GM12872 (cell line): ENCODE measurements at regions not wholly inside any gene's neighbourhood (a gene's known extent, or its start where the extent isn't known, plus 50 kb on each side); places are given as distances from the start of the nearest gene placed in this dataset.

Experiments used
- CTCF ChIP-seq: IDR thresholded peaks from 3 replicates; pipeline ENCODE4 v1.5.1; 2011; ENCODE audit warnings: low read depth, mild to moderate bottlenecking, low read length, moderate library complexity; ENCODE audit not compliant: insufficient read depth

- TF ChIP-seq CTCF, result no peak
Observed at GRCh38 chr2:146602856-146603255, 1242.0 kb upstream of the ACVR2A start.

- no peak for TF ChIP-seq CTCF
Observed at GRCh38 chr2:146602383-146602782, 1242.4 kb upstream of the ACVR2A start.

GRCh38 chr2:146598791-146599190 is 1246.0 kb upstream of the ACVR2A start:
- no peak for TF ChIP-seq CTCF

- TF ChIP-seq CTCF, result no peak
Observed at GRCh38 chr2:146597291-146597690, 1247.5 kb upstream of the ACVR2A start.

GRCh38 chr2:146591908-146592307 is 1252.9 kb upstream of the ACVR2A start:
- TF ChIP-seq CTCF, result no peak

- no peak for TF ChIP-seq CTCF
Observed at GRCh38 chr2:146587291-146587713, 1257.5 kb upstream of the ACVR2A start.

DNA sequence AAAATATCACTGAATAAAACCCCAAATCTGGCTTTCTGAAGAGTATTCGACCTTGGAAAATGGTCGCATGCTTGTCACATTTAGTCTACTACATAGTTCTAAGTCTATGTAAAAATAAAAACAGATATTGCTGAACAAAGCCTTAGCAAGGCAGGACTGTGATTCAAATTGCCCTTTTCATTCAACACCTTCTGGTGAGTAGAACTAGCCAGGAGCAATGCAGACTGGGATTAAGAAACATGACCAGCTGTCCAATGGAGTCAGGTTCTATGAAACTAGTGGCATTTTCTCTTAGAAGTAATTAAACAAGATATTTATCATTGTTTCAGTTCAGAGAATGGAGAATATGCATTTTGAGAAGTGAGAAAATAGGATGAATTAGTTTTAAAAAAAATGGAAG is 1260.5 kb upstream of the ACVR2A start:
- TF ChIP-seq CTCF, result no peak

DNA sequence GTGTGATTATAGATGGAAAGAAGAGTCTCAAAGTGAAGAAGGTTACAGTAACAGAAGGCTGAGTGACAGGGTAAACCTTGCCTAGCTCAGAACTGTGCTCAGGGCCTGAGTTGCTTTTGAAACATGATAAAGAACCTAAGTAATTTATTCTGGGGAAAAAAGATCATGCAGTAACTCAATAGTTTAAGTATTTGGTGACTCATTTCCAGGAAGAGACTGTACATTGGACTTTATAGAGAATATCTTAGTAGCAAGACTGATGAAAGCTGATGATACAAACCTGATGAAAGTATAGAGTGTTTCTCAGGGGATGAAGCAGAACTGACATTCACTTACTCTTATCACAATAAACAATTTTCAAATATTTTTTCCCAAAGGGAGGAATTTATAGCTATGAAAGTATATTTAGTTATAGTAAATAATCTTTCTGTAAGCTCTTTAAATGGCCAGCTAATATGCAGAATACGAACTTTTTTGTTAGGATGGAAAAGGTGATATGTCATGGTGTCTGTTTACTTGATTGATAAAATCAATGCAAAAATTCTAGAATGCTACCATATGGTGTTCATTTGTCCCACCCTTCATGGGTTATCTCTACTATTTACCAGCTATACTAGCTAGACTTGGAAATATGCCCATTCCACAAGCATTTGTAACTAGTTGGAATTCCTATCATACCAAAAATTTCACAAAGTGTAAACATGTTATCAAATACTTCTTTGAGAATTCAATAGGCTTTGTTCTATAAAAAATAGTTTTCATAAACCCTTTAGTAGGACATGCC is 1265.5 kb upstream of the ACVR2A start:
- no peak for TF ChIP-seq CTCF
